ENCODE measurements at regions not wholly inside any gene's neighbourhood (a gene's known extent, or its start where the extent isn't known, plus 50 kb on each side); places are given as distances from the start of the nearest gene placed in this dataset.

GRCh38 chr12:19710811-19711793, 271.8 kb downstream of the AEBP2 start:
- DNase-seq, result no peak

GRCh38 chr12:19712041-19712440, 272.7 kb downstream of the AEBP2 start:
- ATAC-seq, result no peak
- DNase-seq, result no peak

More at GRCh38 chr12:19710811-19711793, 271.8 kb downstream of the AEBP2 start:
- no peak for ATAC-seq

DNA sequence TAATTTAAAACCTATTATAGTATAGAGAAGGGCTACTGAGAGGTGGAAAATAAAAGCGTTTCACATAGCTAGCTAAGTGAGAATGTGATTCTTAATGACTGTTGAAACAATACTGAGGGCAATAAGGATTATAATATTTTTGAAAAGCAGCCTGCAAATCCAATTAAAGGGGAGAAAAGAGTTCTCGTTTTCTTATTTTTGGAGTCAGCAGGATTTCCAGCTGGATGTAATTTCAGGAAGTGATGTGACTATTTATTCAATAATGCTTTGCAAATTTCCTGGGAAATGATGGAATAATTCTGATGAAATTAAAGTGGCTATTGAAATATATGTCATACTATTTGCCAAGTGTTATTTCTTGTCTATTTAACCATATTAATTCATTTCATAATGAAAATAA, 279.1 kb downstream of the AEBP2 start:
- DNase-seq (no peak), ATAC-seq (no peak)

- ATAC-seq (no peak), DNase-seq (no peak)
Observed at GRCh38 chr12:19719672-19720071, 280.4 kb downstream of the AEBP2 start.

DNA sequence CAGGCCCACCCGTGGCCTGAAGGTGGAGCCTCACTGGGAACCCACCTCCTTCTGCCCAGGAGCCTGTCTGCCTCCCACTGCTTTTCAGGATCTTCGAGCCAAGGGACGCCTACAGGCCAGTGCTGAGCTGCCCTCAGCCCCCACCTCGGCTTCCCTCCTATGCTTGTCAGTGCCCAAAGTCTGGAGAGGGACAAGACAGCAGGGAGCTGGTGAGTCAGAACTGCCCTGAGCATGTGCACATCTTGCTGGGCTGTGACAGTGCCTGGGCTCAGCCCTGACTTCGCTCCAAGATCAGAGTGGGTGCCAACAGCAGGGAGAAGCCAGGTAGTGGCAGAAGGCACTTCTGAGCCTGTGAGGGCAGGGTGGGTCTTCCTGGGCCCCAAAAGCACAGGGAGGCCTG, 286.8 kb downstream of the AEBP2 start:
- DNase-seq (no peak), ATAC-seq (no peak)

DNA sequence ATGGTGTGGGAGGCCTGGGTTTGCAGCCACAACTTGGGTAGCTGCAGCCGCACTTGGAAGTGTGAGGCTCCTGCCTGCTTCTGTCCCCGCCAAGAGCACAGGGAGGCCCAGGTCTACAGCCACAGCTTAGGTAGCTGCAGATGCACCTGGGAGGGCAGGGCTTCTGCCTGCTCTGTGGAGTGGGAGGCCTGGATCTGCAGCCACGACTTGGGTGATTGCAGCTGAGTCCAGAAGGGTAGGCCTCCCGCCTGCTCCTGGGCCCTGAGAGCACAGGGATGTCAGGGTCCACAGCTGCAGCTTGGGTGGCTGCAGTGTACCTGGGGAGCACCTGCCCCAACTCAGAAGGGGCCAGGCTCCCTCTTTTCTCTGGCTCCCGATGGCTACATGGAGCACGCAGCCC, 287.3 kb downstream of the AEBP2 start:
- no peak for DNase-seq
- no peak for ATAC-seq

DNA sequence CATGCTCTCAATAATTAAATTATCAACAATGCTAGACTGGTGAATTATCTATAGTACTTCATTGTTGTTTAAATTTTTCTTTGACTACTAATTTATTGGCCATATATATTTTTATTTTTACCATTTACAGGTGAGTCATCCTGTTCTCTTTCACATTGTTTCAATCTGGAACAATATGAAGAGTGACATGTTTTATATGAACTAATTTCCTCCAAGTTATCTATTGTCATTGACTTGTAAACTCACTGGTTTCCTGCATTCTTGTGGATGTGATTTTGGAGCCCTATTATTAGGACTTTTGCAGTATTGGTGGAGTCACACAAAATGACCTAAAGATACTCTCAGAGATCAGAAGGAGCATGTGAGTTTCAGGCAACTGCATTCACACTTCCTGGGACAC, 297.7 kb downstream of the AEBP2 start:
- DNase-seq (no peak), ATAC-seq (no peak)

DNA sequence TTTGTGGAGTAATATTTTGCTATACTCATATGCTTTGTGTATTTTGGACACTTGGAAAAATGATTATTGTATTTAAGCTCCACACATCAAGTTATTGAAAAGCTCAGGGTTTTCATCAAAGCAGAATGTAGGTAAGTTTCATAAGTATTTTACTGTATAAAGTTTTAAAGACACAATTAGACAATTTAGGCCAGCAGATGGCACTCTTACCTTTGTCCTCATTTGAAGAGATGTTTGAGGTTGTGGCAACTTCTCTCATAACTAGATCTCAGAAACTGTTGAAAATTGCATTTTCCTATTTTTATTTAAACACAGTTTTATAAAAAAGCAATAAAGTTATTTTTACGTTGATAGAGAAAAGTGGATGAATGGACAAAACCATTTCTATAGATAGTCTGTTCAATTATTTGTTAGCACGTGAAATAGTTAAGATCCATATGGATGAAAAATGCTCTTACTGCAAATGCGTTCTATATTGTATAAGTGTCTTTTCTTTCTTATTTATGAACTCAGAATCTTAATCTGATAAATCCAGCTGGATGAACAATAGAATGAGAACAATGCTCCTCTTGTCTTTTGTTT, 300.0 kb downstream of the AEBP2 start:
- DNase-seq, result peak; percentile 45
- peak; percentile 36 for ATAC-seq

- DNase-seq (no peak), ATAC-seq (no peak)
Observed at GRCh38 chr12:19740472-19741131, 301.3 kb downstream of the AEBP2 start.

- ATAC-seq (no peak), DNase-seq (no peak)
Observed at GRCh38 chr12:19741132-19741489, 301.8 kb downstream of the AEBP2 start.

DNA sequence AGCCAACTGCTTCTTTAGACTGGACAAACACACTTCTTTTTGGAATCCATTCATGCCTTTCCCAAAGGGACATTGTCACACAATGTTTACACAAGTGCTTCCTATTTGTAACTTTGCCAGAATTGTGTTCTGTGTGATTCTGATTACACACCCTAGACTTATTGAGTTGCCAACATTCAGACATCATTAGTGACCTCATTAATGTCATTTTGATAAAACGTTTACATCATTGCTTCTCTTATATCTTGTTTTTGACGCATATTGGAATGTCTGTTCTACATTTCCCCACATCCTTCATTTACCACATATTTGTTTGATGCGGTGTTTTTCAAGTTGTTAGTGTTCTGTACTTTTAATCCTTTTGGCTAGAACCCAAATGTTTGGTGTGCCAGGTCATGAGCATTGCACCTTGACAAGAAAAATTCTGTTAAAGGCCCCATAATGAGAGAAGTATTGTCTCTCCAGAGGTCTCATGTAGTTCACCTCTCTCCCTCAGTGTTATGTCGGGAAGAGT, 305.5 kb downstream of the AEBP2 start:
- DNase-seq, result no peak

GRCh38 chr12:19746471-19746870, 307.2 kb downstream of the AEBP2 start:
- ATAC-seq, result no peak
- no peak for DNase-seq

More for the DNA sequence above, 305.5 kb downstream of the AEBP2 start:
- ATAC-seq, result no peak

GRCh38 chr12:19749906-19750574, 310.7 kb downstream of the AEBP2 start:
- no peak for ATAC-seq
- DNase-seq, result no peak

DNA sequence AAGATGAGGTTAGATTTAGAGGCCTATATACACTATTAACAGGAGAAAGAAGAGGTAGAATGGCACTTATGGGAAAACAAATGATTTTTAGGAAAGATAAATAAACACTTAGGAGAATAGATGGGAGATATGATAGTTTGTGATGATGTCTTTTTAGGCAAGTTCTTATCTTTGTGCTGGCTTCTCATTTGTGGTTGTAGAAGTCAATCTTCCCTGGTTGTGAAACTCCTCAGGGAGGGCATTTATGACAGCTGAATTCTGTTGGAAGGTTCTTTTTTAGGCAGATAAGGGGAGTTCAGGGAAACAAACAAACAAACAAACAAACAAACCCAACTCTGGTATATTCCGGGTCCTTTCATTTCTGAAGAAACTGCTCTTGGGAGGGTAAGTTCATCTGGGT, 311.8 kb downstream of the AEBP2 start:
- DNase-seq, result no peak
- no peak for ATAC-seq

DNA sequence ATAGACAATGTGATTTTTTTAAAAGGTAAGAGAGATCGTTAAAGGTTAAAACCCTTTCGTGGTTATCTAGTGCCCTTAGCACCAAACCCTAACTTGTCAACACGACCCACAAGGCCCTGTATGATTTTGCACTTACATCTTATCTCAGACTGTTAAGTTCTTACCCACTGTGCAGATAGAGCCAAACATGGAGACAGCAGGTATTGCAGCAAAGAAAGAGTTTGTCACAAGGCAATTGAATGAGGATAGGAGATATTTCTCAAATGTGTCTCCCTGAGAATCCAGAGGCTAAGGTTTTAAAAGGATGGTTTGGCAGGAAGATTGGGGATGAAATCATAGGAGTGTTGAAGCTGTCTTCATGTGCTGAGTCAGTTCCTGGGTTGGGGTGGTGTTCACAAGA, 313.4 kb downstream of the AEBP2 start:
- DNase-seq, result no peak

DNA sequence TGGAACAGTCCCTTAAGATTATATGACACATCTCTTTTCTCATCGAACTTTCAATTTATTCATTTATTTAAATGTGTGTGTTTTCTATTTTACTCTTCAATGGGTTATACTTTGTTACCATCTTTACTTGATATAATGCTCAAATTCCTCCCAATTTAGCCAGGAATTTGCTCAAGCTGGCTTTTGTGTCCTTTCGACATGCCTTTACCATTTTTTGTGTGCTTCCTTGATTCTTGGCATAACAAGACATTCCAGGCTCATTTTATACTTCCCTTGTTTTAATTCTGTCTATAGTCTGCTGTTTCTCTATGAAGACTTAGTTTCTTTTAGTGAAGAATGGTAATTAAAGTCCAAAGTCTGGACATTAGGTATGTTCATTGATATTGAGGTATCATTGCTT, 315.8 kb downstream of the AEBP2 start:
- DNase-seq, result no peak
- ATAC-seq, result no peak

More for the DNA sequence above, 313.4 kb downstream of the AEBP2 start:
- no peak for ATAC-seq

DNA sequence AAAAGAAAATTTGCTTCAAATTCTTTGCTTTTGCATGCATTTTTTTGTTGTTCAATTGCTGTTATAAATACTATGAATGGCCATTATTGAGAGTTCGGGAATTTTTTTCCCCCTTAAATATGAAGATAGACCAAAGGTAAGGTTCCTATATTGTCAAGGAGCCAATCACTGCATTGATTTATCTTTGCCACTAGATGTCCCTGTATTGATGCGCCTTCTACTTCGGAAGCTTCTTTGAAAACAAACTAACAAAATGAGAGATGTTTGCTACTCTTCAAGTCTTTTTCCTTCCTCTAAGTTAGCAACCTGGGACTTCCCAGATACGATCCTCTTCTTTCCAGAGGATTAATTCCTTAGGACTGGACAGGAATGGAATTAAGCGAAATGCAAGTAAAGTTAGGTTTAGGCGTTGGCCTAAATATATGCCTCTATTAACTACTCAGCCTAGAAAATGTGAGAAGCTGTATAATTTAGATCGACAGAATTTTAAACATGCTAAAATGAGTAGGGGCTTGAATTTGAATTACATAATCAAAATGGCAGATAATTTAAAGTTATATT, 318.1 kb downstream of the AEBP2 start:
- DNase-seq (no peak), ATAC-seq (peak; percentile 40)

- ATAC-seq (no peak), DNase-seq (no peak)
Observed at GRCh38 chr12:19759227-19759626, 319.9 kb downstream of the AEBP2 start.

DNA sequence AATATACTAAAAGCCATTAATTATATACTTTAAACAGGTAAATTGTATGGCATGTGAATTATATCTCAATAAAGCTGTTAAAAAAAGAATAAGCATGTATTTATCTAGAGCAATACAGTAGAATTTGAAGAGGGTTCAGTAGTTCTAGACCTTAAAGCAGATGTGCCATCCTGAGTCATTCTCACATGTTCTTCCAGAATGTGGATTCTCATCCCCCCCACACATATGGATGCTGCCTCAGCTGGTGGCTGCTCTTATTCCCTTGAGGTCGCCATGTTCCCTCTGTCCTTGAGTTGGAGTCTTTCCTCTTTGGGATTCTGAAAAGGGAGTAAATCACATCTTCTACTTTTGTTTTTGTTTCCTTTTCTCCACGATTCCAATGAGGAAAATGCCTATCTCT, 321.3 kb downstream of the AEBP2 start:
- no peak for DNase-seq
- ATAC-seq, result no peak

DNA sequence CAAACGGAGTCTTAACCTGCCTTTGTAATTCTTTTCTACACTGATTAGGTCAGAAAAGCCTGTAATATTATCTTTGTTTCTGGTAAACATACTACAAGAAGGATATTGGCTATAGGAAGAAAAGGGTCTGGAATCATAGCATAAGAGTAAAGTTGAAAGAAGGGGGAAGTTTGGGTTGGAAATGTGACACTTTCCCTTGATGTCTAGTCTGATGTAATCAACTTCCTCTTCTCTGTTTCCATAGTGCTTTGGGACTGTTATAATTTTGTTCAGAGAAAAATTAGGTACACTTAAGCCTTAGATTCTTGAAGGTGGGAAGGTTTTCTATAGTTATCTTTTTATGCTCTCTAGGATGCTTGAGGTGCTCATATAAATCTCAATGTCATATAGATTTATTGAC, 322.2 kb downstream of the AEBP2 start:
- DNase-seq (no peak), ATAC-seq (no peak)

DNA sequence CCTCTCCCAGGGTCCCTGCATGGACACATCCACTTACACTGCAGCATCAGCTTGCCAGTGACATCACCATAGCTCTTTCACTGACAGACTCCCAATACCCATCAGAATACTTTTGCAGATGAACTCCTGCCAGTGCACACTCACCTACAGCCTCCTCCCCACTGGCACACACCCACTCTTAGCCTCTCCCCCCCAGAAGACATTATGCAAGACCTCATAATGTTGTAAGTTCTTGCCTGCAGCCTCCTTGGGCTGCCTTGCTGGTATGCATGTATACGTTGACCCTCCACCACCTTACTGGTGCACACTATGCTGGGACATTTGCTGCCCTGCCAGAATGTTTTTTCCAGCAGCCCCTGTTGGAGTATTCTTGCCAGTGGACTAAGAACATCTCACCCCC, 324.2 kb downstream of the AEBP2 start:
- DNase-seq, result no peak
- ATAC-seq, result no peak

- DNase-seq, result no peak
- ATAC-seq, result no peak
Observed at GRCh38 chr12:19764408-19764807, 325.1 kb downstream of the AEBP2 start.
